GM21737 (cell line): ENCODE measurements at regions not wholly inside any gene's neighbourhood (a gene's known extent, or its start where the extent isn't known, plus 50 kb on each side); places are given as distances from the start of the nearest gene placed in this dataset.

Experiments used
- ATAC-seq: cut with Tn5 transposase; IDR thresholded peaks from one replicate; pipeline ENCODE4 v1.9.1; 2021; ENCODE audit warnings: mild to moderate bottlenecking, moderate library complexity; ENCODE audit not compliant: unreplicated experiment

GRCh38 chr1:191134796-191135195 is 657.1 kb upstream of the BRINP3 start:
- no peak for ATAC-seq

- ATAC-seq: no peak
These were observed 662.4 kb upstream of the BRINP3 start for GRCh38 chr1:191140038-191140437.

GRCh38 chr1:191142748-191143147 is 665.1 kb upstream of the BRINP3 start:
- no peak for ATAC-seq

- ATAC-seq: no peak
These were observed 668.2 kb upstream of the BRINP3 start for GRCh38 chr1:191145834-191146233.

GRCh38 chr1:191151321-191151807 is 673.7 kb upstream of the BRINP3 start:
- ATAC-seq: no peak

GRCh38 chr1:191152776-191153175 is 675.1 kb upstream of the BRINP3 start:
- ATAC-seq: no peak

GRCh38 chr1:191155178-191155577 is 677.5 kb upstream of the BRINP3 start:
- no peak for ATAC-seq

- no peak for ATAC-seq
These were observed 683.2 kb upstream of the BRINP3 start for GRCh38 chr1:191160837-191161236.

- ATAC-seq: no peak
These were observed 685.1 kb upstream of the BRINP3 start for GRCh38 chr1:191162762-191163161.

- ATAC-seq: no peak
These were observed 686.0 kb upstream of the BRINP3 start for GRCh38 chr1:191163621-191164020.

- ATAC-seq: peak; percentile 98
These were observed 696.6 kb upstream of the BRINP3 start for GRCh38 chr1:191174298-191174697.

- no peak for ATAC-seq
These were observed 698.5 kb upstream of the BRINP3 start for GRCh38 chr1:191176131-191176530.

GRCh38 chr1:191206513-191207207 is 729.0 kb upstream of the BRINP3 start:
- ATAC-seq: no peak

- ATAC-seq: no peak
These were observed 744.5 kb upstream of the BRINP3 start for GRCh38 chr1:191222206-191222605.

- no peak for ATAC-seq
These were observed 763.3 kb upstream of the BRINP3 start for GRCh38 chr1:191240925-191241324.

- ATAC-seq: no peak
These were observed 777.8 kb upstream of the BRINP3 start for GRCh38 chr1:191255354-191256054.

GRCh38 chr1:191256917-191257316 is 779.3 kb upstream of the BRINP3 start:
- ATAC-seq: no peak

GRCh38 chr1:191260056-191260455 is 782.4 kb upstream of the BRINP3 start:
- no peak for ATAC-seq

GRCh38 chr1:191261111-191261510 is 783.4 kb upstream of the BRINP3 start:
- no peak for ATAC-seq

GRCh38 chr1:191279266-191279800 is 801.7 kb upstream of the BRINP3 start:
- ATAC-seq: no peak

- ATAC-seq: no peak
These were observed 806.5 kb upstream of the BRINP3 start for GRCh38 chr1:191284175-191284574.

GRCh38 chr1:191290441-191290840 is 812.8 kb upstream of the BRINP3 start:
- no peak for ATAC-seq
